ENCODE measurements at regions not wholly inside any gene's neighbourhood (a gene's known extent, or its start where the extent isn't known, plus 50 kb on each side); places are given as distances from the start of the nearest gene placed in this dataset.

DNA sequence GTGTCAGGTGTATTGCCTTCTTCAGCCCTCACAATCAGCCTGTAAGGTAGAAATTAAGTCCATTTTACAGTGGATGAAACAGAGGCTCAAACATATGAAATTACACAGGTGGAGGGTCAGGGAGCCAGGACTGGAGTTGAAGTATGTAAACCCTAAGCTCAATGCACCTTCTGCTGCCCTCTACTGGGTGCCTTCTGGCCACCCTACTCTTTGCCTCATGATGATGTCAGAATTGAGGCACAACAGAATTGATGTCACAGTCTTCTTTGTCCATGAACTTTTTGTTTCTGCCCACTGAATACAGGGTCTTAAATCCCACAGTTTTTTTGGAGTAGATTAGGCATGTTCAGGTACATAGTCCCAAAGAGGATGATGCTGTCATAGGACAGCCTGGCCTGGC, 400.8 kb upstream of the CHD6 start:
- Histone ChIP-seq H3K36me3 (ENCODE audit: insufficient read depth) (peaks cover 8% of the 10 kb centered on the region), H4K20me1 (replicated peaks; ENCODE audit: insufficient read depth) (no peaks in the 10 kb centered on the region), H3K27ac (ENCODE audit: low read depth) (no peak overlapping the region), H3K4me3 (no peak overlapping the region), H3K4me1 (ENCODE audit: insufficient read depth) (no peaks in the 10 kb centered on the region), H3K27me3 (ENCODE audit: insufficient read depth) (no peaks in the 10 kb centered on the region), H3K9me2 (ENCODE audit: insufficient read depth) (no peaks in the 10 kb centered on the region), H3K4me2 (no peak overlapping the region), H2AFZ (no peak overlapping the region), H3F3A (replicated peaks; ENCODE audit: low read depth) (no peaks in the 10 kb centered on the region), H3K79me2 (replicated peaks; ENCODE audit: insufficient read depth) (no peaks in the 10 kb centered on the region)
- Mint-ChIP-seq H3K4me3 (no peak overlapping the region), H3K9me3 (peaks cover 95% of the 10 kb centered on the region), H3K27me3 (ENCODE audit: insufficient read depth, low read depth, poor library complexity) (peaks cover 5% of the 10 kb centered on the region), H3K27ac (no peak overlapping the region), H3K4me1 (no peaks in the 10 kb centered on the region), H3K36me3 (ENCODE audit: low read depth) (peaks cover 46% of the 10 kb centered on the region)
- DNase-seq (ENCODE audit: low spot score) (no peak), ATAC-seq (no peak)
- TF ChIP-seq, protein P1, sequence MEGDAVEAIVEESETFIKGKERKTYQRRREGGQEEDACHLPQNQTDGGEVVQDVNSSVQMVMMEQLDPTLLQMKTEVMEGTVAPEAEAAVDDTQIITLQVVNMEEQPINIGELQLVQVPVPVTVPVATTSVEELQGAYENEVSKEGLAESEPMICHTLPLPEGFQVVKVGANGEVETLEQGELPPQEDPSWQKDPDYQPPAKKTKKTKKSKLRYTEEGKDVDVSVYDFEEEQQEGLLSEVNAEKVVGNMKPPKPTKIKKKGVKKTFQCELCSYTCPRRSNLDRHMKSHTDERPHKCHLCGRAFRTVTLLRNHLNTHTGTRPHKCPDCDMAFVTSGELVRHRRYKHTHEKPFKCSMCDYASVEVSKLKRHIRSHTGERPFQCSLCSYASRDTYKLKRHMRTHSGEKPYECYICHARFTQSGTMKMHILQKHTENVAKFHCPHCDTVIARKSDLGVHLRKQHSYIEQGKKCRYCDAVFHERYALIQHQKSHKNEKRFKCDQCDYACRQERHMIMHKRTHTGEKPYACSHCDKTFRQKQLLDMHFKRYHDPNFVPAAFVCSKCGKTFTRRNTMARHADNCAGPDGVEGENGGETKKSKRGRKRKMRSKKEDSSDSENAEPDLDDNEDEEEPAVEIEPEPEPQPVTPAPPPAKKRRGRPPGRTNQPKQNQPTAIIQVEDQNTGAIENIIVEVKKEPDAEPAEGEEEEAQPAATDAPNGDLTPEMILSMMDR (conservative IDR thresholded peaks at IDR 0.05; ENCODE audit: low read depth in 2 of 2): no peak
- no peak for TF ChIP-seq ZNF331 (CRISPR knock-in tag; IDR thresholded peaks at IDR 0.05; ENCODE audit: low read depth)
- no peak for TF ChIP-seq ZNF114 (CRISPR knock-in tag; IDR thresholded peaks at IDR 0.05)

DNA sequence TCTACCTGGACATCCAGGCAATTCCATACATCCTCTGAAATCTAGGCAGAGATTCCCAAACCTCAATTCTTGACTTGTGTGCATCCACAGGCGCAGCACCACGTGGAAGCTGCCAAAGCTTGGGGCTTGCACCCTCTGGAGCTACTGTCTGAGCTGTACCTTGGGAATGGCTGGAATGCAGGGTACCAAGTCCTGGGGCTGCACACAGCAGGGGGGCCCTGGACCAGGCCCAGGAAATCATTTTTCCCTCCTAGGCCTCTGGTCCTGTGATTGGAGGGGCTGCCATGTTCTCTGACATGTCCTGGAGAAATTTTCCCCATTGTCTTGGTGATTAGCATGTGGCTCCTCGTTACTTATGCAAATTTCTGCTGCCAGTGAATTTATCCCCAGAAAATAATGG, 391.9 kb upstream of the CHD6 start:
- H3K4me3 Mint-ChIP-seq: no peak overlapping the region
- H3K27me3 Mint-ChIP-seq (ENCODE audit: insufficient read depth, low read depth, poor library complexity): no peaks in the 10 kb centered on the region
- H3K4me3 ChIP-seq: no peak overlapping the region
- no peaks in the 10 kb centered on the region for H3K4me1 ChIP-seq (ENCODE audit: insufficient read depth)
- H2AFZ ChIP-seq: no peak overlapping the region
- no peak overlapping the region for H3K27ac Mint-ChIP-seq
- H3K36me3 Mint-ChIP-seq (ENCODE audit: low read depth): peaks cover 26% of the 10 kb centered on the region
- H3K27me3 ChIP-seq (ENCODE audit: insufficient read depth): no peaks in the 10 kb centered on the region
- no peaks in the 10 kb centered on the region for H3K9me2 ChIP-seq (ENCODE audit: insufficient read depth)
- peaks cover 94% of the 10 kb centered on the region for H3K9me3 Mint-ChIP-seq
- no peaks in the 10 kb centered on the region for H3K4me1 Mint-ChIP-seq
- no peaks in the 10 kb centered on the region for H3F3A ChIP-seq (replicated peaks; ENCODE audit: low read depth)
- DNase-seq (ENCODE audit: low spot score) (no peak), ATAC-seq (no peak)
- no peak overlapping the region for H3K4me2 ChIP-seq
- H4K20me1 ChIP-seq (replicated peaks; ENCODE audit: insufficient read depth): no peaks in the 10 kb centered on the region
- H3K36me3 ChIP-seq (ENCODE audit: insufficient read depth): peaks cover 6% of the 10 kb centered on the region; the same call in 1 of the 2 replicates
- H3K27ac ChIP-seq (ENCODE audit: low read depth): no peak overlapping the region
- no peak for TF ChIP-seq CREB1 (CRISPR knock-in tag; IDR thresholded peaks at IDR 0.05; ENCODE audit: low read depth)
- no peak for TF ChIP-seq ZNF462 (CRISPR knock-in tag; IDR thresholded peaks at IDR 0.05)
- no peak for TF ChIP-seq ZNF331 (CRISPR knock-in tag; IDR thresholded peaks at IDR 0.05; ENCODE audit: low read depth)
- no peak for TF ChIP-seq POLR2AphosphoS5 (IDR thresholded peaks at IDR 0.05; ENCODE audit: low read depth)
- no peak for TF ChIP-seq STAT1 (IDR thresholded peaks at IDR 0.05; ENCODE audit: unreplicated experiment)
- no peaks in the 10 kb centered on the region for H3K79me2 ChIP-seq (replicated peaks; ENCODE audit: insufficient read depth)
